Endothelial cell of umbilical vein (primary cell): ENCODE measurements at regions not wholly inside any gene's neighbourhood (a gene's known extent, or its start where the extent isn't known, plus 50 kb on each side); places are given as distances from the start of the nearest gene placed in this dataset.

Source experiments
- BruUV-seq: library from RNA; stranded (reverse); fragments of 400-500 nt; replicated peaks from 2 replicates; lab custom pipeline; 2021; lab: Mats Ljungman, UMichigan
- CTCF ChIA-PET: fragments of 300-600, 350-600 bp; sonication (Branson Sonifier 250); formaldehyde crosslinking; loops from one replicate; lab custom pipeline; 2021; ENCODE audit warnings: antibody characterized with exemption, inconsistent platforms; lab: Charles Lee
- POLR2A ChIA-PET: fragments of 300-600, 350-600 bp; sonication (Branson Sonifier 250); formaldehyde crosslinking; loops from one replicate; lab custom pipeline; 2021; ENCODE audit warnings: antibody characterized with exemption, inconsistent platforms; lab: Charles Lee
- DNase-seq: peaks from one replicate; pipeline ENCODE4 v3.0.0-alpha.2; 2011; ENCODE audit warnings: low read depth, low spot score
- FAIRE-seq: peaks from 2 replicates; lab custom pipeline; 2011; peaks lifted over from hg19 to GRCh38; lab: Jason Lieb, UNC
- H2AFZ ChIP-seq: 2 replicates; pipeline ENCODE4 v1.6.0; 2012; ENCODE audit warnings: low read depth, low read length, control low read depth, inconsistent platforms
- H3K27ac ChIP-seq: 2 replicates; pipeline ENCODE4 v1.5.1; 2011; ENCODE audit warnings: low read depth, mild to moderate bottlenecking, control low read depth, low read length, moderate library complexity; ENCODE audit not compliant: insufficient read depth
- H3K27me3 ChIP-seq, 2 experiments: 2 replicates each; pipeline versions ENCODE4 v1.6.0 to v1.6.1; 2011; ENCODE audit warnings: low read length in 2 of 2, mixed read lengths in 1 of 2; ENCODE audit not compliant: control insufficient read depth in 2 of 2, insufficient read depth in 2 of 2
- H3K36me3 ChIP-seq, 2 experiments: 2 replicates in 1 of 2; 3 replicates in 1 of 2; pipeline ENCODE4 v1.5.1; 2011; ENCODE audit warnings: low read length in 2 of 2, mild to moderate bottlenecking in 1 of 2, moderate library complexity in 1 of 2; ENCODE audit not compliant: control insufficient read depth in 2 of 2, insufficient read depth in 2 of 2; ENCODE audit errors: extremely low read depth in 1 of 2
- H3K4me1 ChIP-seq: 3 replicates; pipeline ENCODE4 v1.5.1; 2011; ENCODE audit warnings: mild to moderate bottlenecking, low read length; ENCODE audit not compliant: control insufficient read depth, insufficient read depth; ENCODE audit errors: extremely low read depth
- H3K4me2 ChIP-seq: 2 replicates; pipeline ENCODE4 v1.6.1; 2011; ENCODE audit warnings: low read length, control low read depth, mixed read lengths; ENCODE audit not compliant: insufficient read depth
- H3K4me3 ChIP-seq, 3 experiments: fragments of 200-600 bp in 1 of 3; sonication (generic), shearing (Covaris generic) in 1 of 3; replicated peaks in 1 of 3; 2 replicates each; pipeline ENCODE4 v1.5.1; 2011 to 2016; ENCODE audit warnings: control low read depth in 3 of 3, low read length in 3 of 3, mild to moderate bottlenecking in 2 of 3, inconsistent platforms in 1 of 3, low read depth in 1 of 3, moderate library complexity in 1 of 3; ENCODE audit not compliant: insufficient read depth in 1 of 3
- H3K79me2 ChIP-seq: 2 replicates; pipeline ENCODE4 v1.6.0; 2012; ENCODE audit warnings: low read length, inconsistent platforms; ENCODE audit not compliant: control insufficient read depth, insufficient read depth
- H3K9ac ChIP-seq: replicated peaks from 2 replicates; pipeline ENCODE3; 2011; ENCODE audit warnings: low read length, control low read depth; ENCODE audit not compliant: insufficient read depth; ENCODE audit errors: extremely low read depth
- H3K9me1 ChIP-seq: replicated peaks from 3 replicates; pipeline ENCODE4 v1.6.0; 2011; ENCODE audit warnings: mild to moderate bottlenecking, low read length; ENCODE audit not compliant: control insufficient read depth, insufficient read depth; ENCODE audit errors: extremely low read depth
- H3K9me3 ChIP-seq: replicated peaks from 2 replicates; pipeline ENCODE4 v1.5.1; 2012; ENCODE audit warnings: low read length, inconsistent platforms; ENCODE audit not compliant: control insufficient read depth, insufficient read depth
- H4K20me1 ChIP-seq: replicated peaks from 2 replicates; pipeline ENCODE3; 2011; ENCODE audit warnings: mild to moderate bottlenecking, low read length; ENCODE audit not compliant: control insufficient read depth, insufficient read depth; ENCODE audit errors: extremely low read depth
- CTCF ChIP-seq, 2 donors: IDR thresholded peaks; 1 replicate in 1 of 2; 2 replicates in 1 of 2; pipeline ENCODE4 v1.5.1; 2011; ENCODE audit warnings: low read length in 2 of 2, mild to moderate bottlenecking in 2 of 2, moderate library complexity in 2 of 2, control low read depth in 1 of 2, inconsistent platforms in 1 of 2, low read depth in 1 of 2; ENCODE audit not compliant: insufficient read depth in 1 of 2; ENCODE audit errors: extremely low read depth in 1 of 2
- EZH2 ChIP-seq: IDR thresholded peaks from 2 replicates; pipeline ENCODE4 v1.6.1; 2012; ENCODE audit warnings: borderline replicate concordance, low read depth, mild to moderate bottlenecking, moderate library complexity, low read length, inconsistent platforms; ENCODE audit not compliant: severe bottlenecking
- FOS ChIP-seq: IDR thresholded peaks from 2 replicates; pipeline ENCODE4 v1.6.1; 2011; ENCODE audit warnings: mild to moderate bottlenecking, low read length, moderate library complexity, borderline replicate concordance; ENCODE audit not compliant: insufficient read depth
- GATA2 ChIP-seq: IDR thresholded peaks from 2 replicates; pipeline ENCODE4 v1.7.0; 2011; ENCODE audit warnings: low read depth, mild to moderate bottlenecking, moderate library complexity, mixed read lengths, low read length; ENCODE audit not compliant: insufficient read length, insufficient read depth
- JUN ChIP-seq: IDR thresholded peaks from 2 replicates; pipeline ENCODE4 v1.6.1; 2011; ENCODE audit warnings: borderline replicate concordance, low read depth; ENCODE audit not compliant: insufficient read length, insufficient read depth
- MAX ChIP-seq: IDR thresholded peaks from 2 replicates; pipeline ENCODE4 v1.6.1; 2011; ENCODE audit not compliant: insufficient read depth, insufficient read length
- MYC ChIP-seq: IDR thresholded peaks from one replicate; pipeline ENCODE4 v1.6.1; 2011; ENCODE audit warnings: mild to moderate bottlenecking, low read depth, low read length
- POLR2A ChIP-seq: IDR thresholded peaks from 2 replicates; pipeline ENCODE4 v1.6.1; 2012; ENCODE audit warnings: low read depth, mild to moderate bottlenecking, control low read depth, low read length
- POLR2AphosphoS5 ChIP-seq: IDR thresholded peaks from 2 replicates; pipeline ENCODE4 v1.6.1; 2012; ENCODE audit warnings: low read depth, mild to moderate bottlenecking, control low read depth, low read length, moderate library complexity; ENCODE audit not compliant: insufficient read depth
- dilution Hi-C: fragments of 300-500 bp; cut with MboI; formaldehyde crosslinking; loops from one replicate; pipeline ENCODE4 v1.15.0; 2019; ENCODE audit warnings: low sequenced_read_pairs; ENCODE audit not compliant: extremely low pct_ligation_motif_present
- intact Hi-C: fragments of 100-400 bp; cut with micrococcal nuclease; formaldehyde crosslinking; loops from one replicate; pipeline ENCODE4 v1.10.0; 2022

- Histone ChIP-seq H3K36me3 (no peaks in the 10 kb centered on the region), H3K27ac (no peak overlapping the region), H3K27me3 (peaks cover 0 to 2% of the 10 kb centered on the region in 2 experiments), H3K79me2 (no peaks in the 10 kb centered on the region), H3K9me1 (no peaks in the 10 kb centered on the region), H4K20me1 (no peaks in the 10 kb centered on the region), H3K4me1 (no peaks in the 10 kb centered on the region), H3K4me2 (no peak overlapping the region), H2AFZ (no peak overlapping the region), H3K9ac (no peak overlapping the region), H3K9me3 (no peaks in the 10 kb centered on the region), H3K4me3 (no peak overlapping the region)
- POLR2A ChIA-PET = no interaction called here
- intact Hi-C loops = no loop called here
- BruUV-seq = no TSS peak
- dilution Hi-C loops = no loop called here
- no peak for FAIRE-seq
- TF ChIP-seq GATA2 (no peak), POLR2AphosphoS5 (no peak), JUN (no peak), POLR2A (no peak), MAX (no peak), CTCF (IDR thresholded peaks at IDR 0.05; ENCODE audit: extremely low read depth in 1 of 2, insufficient read depth in 1 of 2, low read depth in 1 of 2, low read length in 2 of 2) (no peak), EZH2 (no peak), FOS (no peak), MYC (no peak)
- no peak for DNase-seq
- CTCF ChIA-PET = no interaction called here
Measured at GRCh38 chr15:70240082-70240481, 142.4 kb upstream of the TLE3 start.
